NCI-H2196 (cell line): ENCODE measurements at regions not wholly inside any gene's neighbourhood (a gene's known extent, or its start where the extent isn't known, plus 50 kb on each side); places are given as distances from the start of the nearest gene placed in this dataset.

Source experiments
- DNase-seq: peaks from one replicate; lab custom pipeline; 2025; ENCODE audit not compliant: unreplicated experiment; lab: John Stamatoyannopoulos, UW

GRCh38 chr20:58139849-58140786 is 88.3 kb downstream of the ANKRD60 start:
- DNase-seq: no peak

DNA sequence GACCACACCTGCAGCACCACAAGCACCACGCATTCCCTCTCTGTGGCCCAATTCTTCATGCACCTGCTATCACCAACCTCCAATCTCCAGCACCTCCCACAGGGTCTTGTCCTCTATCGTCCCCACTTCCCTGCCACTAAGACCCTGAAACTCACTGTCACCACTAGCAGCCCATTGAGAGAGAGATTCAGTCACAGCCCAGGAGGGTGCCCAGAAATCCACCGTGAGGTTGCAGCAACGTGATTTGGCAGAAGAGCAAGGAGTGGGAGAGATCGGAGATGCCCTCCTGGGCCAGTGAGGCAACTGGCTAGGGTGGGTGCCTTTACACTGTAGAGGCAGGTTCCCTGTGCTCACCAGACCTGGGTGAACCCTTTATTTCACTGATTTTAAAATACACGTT is 90.1 kb downstream of the ANKRD60 start:
- DNase-seq: no peak

- no peak for DNase-seq
These were observed 90.7 kb downstream of the ANKRD60 start for GRCh38 chr20:58137651-58138265.

DNA sequence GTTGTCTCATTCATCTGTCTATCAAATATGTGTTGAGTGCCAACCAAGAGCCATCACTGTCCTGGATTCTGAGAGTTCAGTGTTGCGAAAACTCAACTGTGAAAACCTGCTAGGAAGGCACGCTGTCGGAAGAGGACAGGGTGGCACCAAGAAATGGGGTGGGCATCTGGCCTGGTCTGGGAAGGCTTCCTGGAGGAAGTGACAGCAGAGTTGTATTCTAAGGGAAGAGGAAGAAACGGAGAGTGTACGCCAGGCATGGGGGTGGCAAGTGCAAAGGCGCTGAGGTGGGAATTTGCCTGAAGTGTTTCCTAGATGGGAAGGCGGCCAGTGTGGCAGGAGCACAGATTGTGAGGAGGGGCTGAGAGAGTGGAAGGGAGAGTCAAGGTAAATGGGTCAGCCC is 91.2 kb downstream of the ANKRD60 start:
- DNase-seq: no peak

GRCh38 chr20:58136149-58136484 is 92.3 kb downstream of the ANKRD60 start:
- DNase-seq: no peak

DNA sequence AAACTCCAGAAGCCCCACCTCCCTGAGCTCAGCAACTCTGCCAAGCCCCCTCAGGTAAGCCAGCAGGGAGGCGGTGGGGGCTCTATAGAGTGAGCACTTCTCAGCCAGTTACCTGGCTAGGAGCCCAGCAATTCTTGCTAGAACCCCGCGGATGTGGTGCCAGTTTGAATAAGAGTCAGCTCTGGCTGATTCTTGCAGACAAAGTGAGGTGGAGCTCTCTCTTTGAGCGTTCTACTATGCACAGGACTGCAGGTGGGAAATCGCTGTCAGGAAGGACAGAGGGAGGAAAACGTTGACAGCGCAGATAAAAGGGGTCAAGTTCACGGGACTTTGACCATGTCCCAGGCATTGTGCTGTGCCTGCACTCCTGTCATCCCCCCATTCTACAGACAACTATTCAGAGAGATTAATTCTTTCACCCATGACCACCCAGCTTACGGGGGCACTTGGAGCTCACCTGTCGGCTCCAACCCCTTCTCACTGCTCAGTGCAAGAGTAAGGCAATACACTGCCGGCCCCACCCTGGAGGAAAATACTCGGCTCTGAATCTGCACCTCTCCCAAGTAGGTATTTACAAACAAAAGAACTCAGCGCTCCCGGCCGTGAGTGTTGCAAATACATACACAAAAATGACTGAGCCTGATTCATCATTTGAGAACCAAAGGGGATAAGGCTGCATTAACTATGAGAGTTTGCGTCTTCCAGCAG is 92.9 kb downstream of the ANKRD60 start:
- DNase-seq: no peak

DNA sequence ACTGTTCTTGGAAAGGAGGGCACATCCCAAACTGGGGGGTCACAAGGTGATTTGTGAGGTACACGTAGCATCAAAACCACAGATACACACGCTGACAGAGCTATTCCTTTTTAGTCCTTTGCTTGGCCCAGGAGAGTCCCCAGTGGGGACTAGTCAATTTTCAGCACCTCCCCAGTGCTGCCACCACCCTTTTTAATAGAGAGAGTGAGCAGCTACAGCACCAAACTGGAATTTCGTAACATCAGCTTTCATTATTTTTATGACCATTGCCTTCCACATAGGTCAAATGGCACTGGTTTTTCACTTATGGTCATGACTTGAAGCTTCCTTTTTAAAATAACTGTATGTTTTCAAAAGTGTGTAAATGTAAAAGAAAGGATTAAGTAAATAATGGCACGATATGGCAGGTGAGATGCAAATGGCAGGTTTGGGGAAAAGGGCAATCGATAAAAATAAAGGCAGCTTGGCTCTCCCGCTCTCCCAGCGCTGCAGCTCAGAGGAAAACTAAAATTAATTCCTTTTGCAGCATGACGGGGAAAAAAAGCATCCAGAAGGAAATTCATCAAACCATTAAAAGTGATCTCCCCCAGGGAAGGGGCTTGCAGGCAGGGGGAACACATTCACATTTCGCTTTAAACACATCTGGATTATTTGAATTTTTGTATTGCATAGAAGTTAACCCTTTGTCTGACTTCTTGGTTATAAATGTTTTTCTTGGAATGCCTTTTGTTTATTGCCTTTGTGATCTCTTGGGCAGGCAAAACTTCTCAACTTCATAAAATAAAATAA is 95.2 kb downstream of the ANKRD60 start:
- no peak for DNase-seq

DNA sequence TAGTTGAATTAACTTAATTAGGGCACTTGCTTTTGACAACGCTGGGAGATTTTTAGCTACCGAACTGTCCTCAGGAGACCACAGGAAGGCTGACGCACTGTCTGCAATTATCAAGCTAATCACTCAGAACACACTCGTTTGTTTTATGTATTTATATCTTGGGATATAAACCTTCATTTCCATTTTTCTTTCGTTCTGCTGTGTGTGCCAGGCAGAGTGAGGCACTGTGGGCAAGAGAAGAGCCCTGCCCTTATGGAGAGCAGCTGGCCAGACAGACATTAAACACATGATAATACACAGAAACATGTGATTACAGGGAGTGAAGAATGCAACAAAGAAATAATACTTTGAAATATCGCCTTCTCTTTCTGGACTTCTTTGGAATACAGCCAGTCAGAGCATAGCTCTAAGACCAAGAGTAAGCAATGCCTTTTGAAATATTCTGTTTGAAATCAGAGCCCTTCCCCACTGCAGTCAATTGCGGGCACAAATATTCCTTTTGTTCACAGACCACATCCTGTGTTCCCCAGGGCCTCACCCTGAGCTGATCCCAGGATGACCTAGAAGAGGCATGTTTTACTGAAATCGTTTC is 96.8 kb downstream of the ANKRD60 start:
- peak; percentile 26 for DNase-seq

DNA sequence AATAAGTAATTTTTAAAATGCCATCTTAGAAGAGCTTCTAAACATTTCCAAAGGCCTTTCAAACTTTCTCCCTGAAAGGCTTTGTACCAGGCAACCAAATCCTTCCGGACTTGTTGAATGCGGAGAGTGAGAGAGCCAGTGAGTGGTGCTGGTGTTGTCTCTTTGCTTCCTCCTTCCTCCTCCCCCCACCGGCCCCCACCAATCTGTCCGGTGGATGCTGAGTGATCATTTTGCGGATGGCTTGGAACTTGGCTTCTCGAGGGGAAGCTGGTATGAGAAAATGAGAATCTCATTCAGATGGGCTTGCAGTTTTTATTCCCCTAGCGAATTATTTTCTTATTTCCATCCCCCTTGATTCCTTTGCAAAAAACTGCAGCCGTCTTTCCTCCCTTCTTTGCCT is 97.3 kb downstream of the ANKRD60 start:
- no peak for DNase-seq

- no peak for DNase-seq
These were observed 97.9 kb downstream of the ANKRD60 start for GRCh38 chr20:58130581-58130980.

GRCh38 chr20:58130156-58130555 is 98.3 kb downstream of the ANKRD60 start:
- DNase-seq: no peak

- no peak for DNase-seq
These were observed 98.7 kb downstream of the ANKRD60 start for GRCh38 chr20:58129721-58130151.

DNA sequence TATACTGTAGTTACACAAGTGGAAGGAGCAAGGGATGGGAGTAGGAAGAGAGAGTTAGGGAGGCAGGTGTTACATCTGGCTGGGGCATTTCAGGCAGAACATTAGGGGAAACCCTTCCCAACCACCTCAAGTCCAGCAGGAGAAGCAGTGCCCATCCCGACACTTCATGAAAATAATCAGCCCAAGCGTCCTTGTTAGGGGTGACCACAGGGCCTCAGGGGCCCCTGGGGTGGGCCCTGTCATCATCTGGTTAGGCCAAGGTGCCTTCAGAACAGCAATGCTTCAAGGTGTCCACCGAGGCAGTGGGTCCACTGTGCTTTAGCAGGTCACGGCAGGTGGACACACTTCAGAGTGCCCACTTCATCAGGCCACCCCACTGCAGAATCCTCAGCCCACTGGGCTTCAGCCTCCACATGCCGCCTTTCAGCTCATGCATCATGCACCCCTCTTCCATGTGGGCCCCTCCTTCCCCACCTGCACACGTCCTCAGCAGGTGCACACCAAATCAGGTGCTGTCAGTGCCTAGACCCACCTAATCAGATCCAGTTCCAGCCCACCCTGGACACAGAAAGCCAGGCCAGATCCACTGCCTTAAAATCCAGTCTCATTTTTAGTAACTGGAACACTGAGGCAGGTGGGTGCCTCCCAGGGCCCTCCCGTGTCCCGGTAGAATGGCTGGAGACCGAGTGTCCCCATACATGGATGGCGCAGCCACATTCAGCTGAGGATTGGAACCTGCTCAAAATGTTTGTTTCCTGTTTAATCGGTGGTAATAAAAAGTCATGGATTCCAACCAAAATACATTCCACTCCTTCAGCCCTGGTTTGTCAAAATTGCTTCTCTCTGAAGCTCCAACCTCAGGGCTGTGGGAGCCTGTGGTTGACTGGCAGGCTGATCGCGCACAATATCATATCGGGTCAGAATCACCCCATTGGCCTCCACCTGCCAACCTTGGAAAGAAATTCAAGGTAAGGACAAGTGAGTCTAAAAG is 99.5 kb downstream of the ANKRD60 start:
- no peak for DNase-seq

- DNase-seq: no peak
These were observed 100.7 kb downstream of the ANKRD60 start for GRCh38 chr20:58127701-58128111.

- no peak for DNase-seq
These were observed 102.7 kb downstream of the ANKRD60 start for GRCh38 chr20:58125726-58126125.

GRCh38 chr20:58117944-58118343 is 110.5 kb downstream of the ANKRD60 start:
- no peak for DNase-seq

- DNase-seq: no peak
These were observed 111.9 kb downstream of the ANKRD60 start for GRCh38 chr20:58116505-58116904.

DNA sequence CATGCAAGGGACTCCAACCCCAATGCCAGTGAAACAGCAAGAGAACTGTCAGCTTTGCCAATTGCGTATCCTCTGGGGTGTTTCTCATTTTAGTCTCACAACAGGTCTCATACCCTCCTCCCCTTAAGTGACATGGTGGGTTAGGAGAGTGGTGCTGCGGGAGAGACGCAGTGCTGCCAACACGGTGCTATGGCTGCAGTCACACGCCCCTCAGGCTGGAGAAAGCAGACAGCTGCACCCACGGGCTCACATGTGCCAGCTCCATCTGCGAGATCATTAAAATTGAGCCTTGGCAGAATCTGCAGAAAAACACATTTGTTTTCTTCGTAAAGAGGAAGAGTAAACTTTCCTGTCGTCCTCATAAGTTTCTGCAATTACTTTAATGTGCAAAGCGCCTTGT is 114.7 kb downstream of the ANKRD60 start:
- DNase-seq: no peak

- DNase-seq: no peak
These were observed 116.3 kb downstream of the ANKRD60 start for GRCh38 chr20:58112017-58112781.
